OCI-LY1 (cell line): ENCODE measurements at regions not wholly inside any gene's neighbourhood (a gene's known extent, or its start where the extent isn't known, plus 50 kb on each side); places are given as distances from the start of the nearest gene placed in this dataset.

Experiments used
- H2AFZ ChIP-seq: fragments of 200-600 bp; sonication (generic), shearing (Covaris generic); 2 replicates; pipeline ENCODE4 v1.6.0; 2014; ENCODE audit warnings: antibody characterized with exemption, mild to moderate bottlenecking, low read length
- H3F3A ChIP-seq: fragments of 200-600 bp; sonication (generic), shearing (Covaris generic); 2 replicates; pipeline ENCODE4 v1.6.0; 2014; ENCODE audit warnings: mild to moderate bottlenecking, antibody characterized with exemption, low read length, moderate library complexity; ENCODE audit not compliant: insufficient read depth
- H3K27ac ChIP-seq: fragments of 200-600 bp; sonication (generic); 2 replicates; pipeline ENCODE4 v1.5.1; 2014; ENCODE audit warnings: low read length, mixed run types, mild to moderate bottlenecking, low read depth; ENCODE audit not compliant: poor library complexity, severe bottlenecking
- H3K27me3 ChIP-seq: fragments of 200-600 bp; sonication (generic); 2 replicates; pipeline ENCODE4 v1.6.0; 2014; ENCODE audit warnings: antibody characterized with exemption, mild to moderate bottlenecking, low read length, moderate library complexity; ENCODE audit not compliant: insufficient read depth
- H3K36me3 ChIP-seq: fragments of 200-600 bp; sonication (generic); 2 replicates; pipeline ENCODE4 v1.6.1; 2014; ENCODE audit warnings: mild to moderate bottlenecking, antibody characterized with exemption, low read length, moderate library complexity, mixed read lengths; ENCODE audit not compliant: insufficient read depth
- H3K4me1 ChIP-seq: fragments of 200-600 bp; sonication (generic); 2 replicates; pipeline ENCODE4 v1.5.1; 2014; ENCODE audit warnings: mild to moderate bottlenecking, low read length, moderate library complexity; ENCODE audit not compliant: insufficient read depth, severe bottlenecking
- H3K4me2 ChIP-seq: fragments of 200-600 bp; sonication (generic), shearing (Covaris generic); 2 replicates; pipeline ENCODE4 v1.6.1; 2014; ENCODE audit warnings: low read length
- H3K4me3 ChIP-seq: fragments of 200-600 bp; sonication (generic); 2 replicates; pipeline ENCODE4 v1.5.1; 2014; ENCODE audit warnings: low read length, low read depth, mild to moderate bottlenecking, mixed read lengths; ENCODE audit not compliant: poor library complexity, severe bottlenecking
- H3K79me2 ChIP-seq: fragments of 200-600 bp; shearing (Covaris generic); 2 replicates; pipeline ENCODE4 v1.6.1; 2016; ENCODE audit warnings: mixed run types, low read length, mixed read lengths; ENCODE audit not compliant: insufficient read depth
- H3K9ac ChIP-seq: fragments of 200-600 bp; sonication (generic), shearing (Covaris generic); 2 replicates; pipeline ENCODE4 v1.6.1; 2014; ENCODE audit warnings: mild to moderate bottlenecking, low read length, mixed read lengths
- H3K9me2 ChIP-seq: fragments of 200-600 bp; sonication (generic), shearing (Covaris generic); 2 replicates; pipeline ENCODE4 v1.6.1; 2014; ENCODE audit warnings: low read depth, mild to moderate bottlenecking, low read length, mixed read lengths
- H3K9me3 ChIP-seq: fragments of 200-600 bp; shearing (Covaris generic); 2 replicates; pipeline ENCODE4 v1.6.1; 2014; ENCODE audit warnings: low read length, mixed read lengths
- H4K20me1 ChIP-seq: fragments of 200-600 bp; sonication (generic), shearing (Covaris generic); 2 replicates; pipeline ENCODE4 v1.6.0; 2016; ENCODE audit warnings: mild to moderate bottlenecking, low read length; ENCODE audit not compliant: insufficient read depth
- CTCF ChIP-seq: fragments of 200-600 bp; sonication (generic), shearing (Covaris generic); IDR thresholded peaks from 2 replicates; pipeline ENCODE4 v1.5.1; 2017; ENCODE audit warnings: mild to moderate bottlenecking, antibody characterized with exemption, low read length, moderate library complexity, mixed read lengths
- EZH2 ChIP-seq: fragments of 200-600 bp; sonication (generic), shearing (Covaris generic); IDR thresholded peaks from 2 replicates; pipeline ENCODE4 v1.8.0; 2017; ENCODE audit warnings: borderline replicate concordance, mixed run types, mild to moderate bottlenecking, antibody characterized with exemption, low read length, moderate library complexity, mixed read lengths

- Histone ChIP-seq H3K79me2 (no peaks in the 10 kb centered on the region), H3K4me1 (no peaks in the 10 kb centered on the region), H3K4me2 (no peak overlapping the region), H2AFZ (no peak overlapping the region), H3K9ac (no peak overlapping the region), H3K9me2 (no peaks in the 10 kb centered on the region), H3K4me3 (no peak overlapping the region), H3K9me3 (no peaks in the 10 kb centered on the region), H3K27me3 (no peaks in the 10 kb centered on the region), H3K36me3 (no peaks in the 10 kb centered on the region), H3F3A (no peaks in the 10 kb centered on the region), H4K20me1 (no peaks in the 10 kb centered on the region), H3K27ac (no peak overlapping the region)
- TF ChIP-seq CTCF (no peak), EZH2 (no peak)
Measured at GRCh38 chr6:81843302-81843701, 90.8 kb upstream of the TENT5A start.

- H3K4me1 ChIP-seq: no peaks in the 10 kb centered on the region
- H3K79me2 ChIP-seq: no peaks in the 10 kb centered on the region
- H3F3A ChIP-seq: no peaks in the 10 kb centered on the region
- H3K9ac ChIP-seq: no peak overlapping the region
- H3K4me3 ChIP-seq: no peak overlapping the region
- no peaks in the 10 kb centered on the region for H3K9me3 ChIP-seq
- no peak overlapping the region for H3K27ac ChIP-seq
- no peaks in the 10 kb centered on the region for H3K9me2 ChIP-seq
- no peaks in the 10 kb centered on the region for H3K27me3 ChIP-seq
- no peak overlapping the region for H3K4me2 ChIP-seq
- TF ChIP-seq EZH2: no peak
- TF ChIP-seq CTCF: no peak
- no peaks in the 10 kb centered on the region for H4K20me1 ChIP-seq
- H2AFZ ChIP-seq: no peak overlapping the region
- H3K36me3 ChIP-seq: no peaks in the 10 kb centered on the region
Measured at GRCh38 chr6:81842254-81842653, 89.8 kb upstream of the TENT5A start.

GRCh38 chr6:81838724-81839426, 86.4 kb upstream of the TENT5A start:
- no peak overlapping the region for H2AFZ ChIP-seq
- no peak overlapping the region for H3K9ac ChIP-seq

More at GRCh38 chr6:81838724-81839426, 86.4 kb upstream of the TENT5A start:
- H3K4me3 ChIP-seq: no peak overlapping the region
- no peaks in the 10 kb centered on the region for H3K9me3 ChIP-seq
- no peak overlapping the region for H3K4me2 ChIP-seq
- H3K27me3 ChIP-seq: no peaks in the 10 kb centered on the region
- TF ChIP-seq EZH2 (no peak), CTCF (no peak)
- no peaks in the 10 kb centered on the region for H3F3A ChIP-seq
- no peaks in the 10 kb centered on the region for H3K9me2 ChIP-seq
- no peaks in the 10 kb centered on the region for H4K20me1 ChIP-seq
- no peaks in the 10 kb centered on the region for H3K4me1 ChIP-seq
- no peaks in the 10 kb centered on the region for H3K36me3 ChIP-seq
- H3K79me2 ChIP-seq: no peaks in the 10 kb centered on the region
- H3K27ac ChIP-seq: no peak overlapping the region
